LNCaP clone FGC (cell line): ENCODE measurements at regions not wholly inside any gene's neighbourhood (a gene's known extent, or its start where the extent isn't known, plus 50 kb on each side); places are given as distances from the start of the nearest gene placed in this dataset.

Source experiments
- DNase-seq: peaks from one replicate; pipeline ENCODE4 v3.0.0-alpha.2; 2011; ENCODE audit warnings: low read depth
- H3K4me3 ChIP-seq: 2 replicates; pipeline ENCODE4 v1.5.1; 2011; ENCODE audit warnings: mild to moderate bottlenecking, low read depth, low read length, control low read depth
- CTCF ChIP-seq: IDR thresholded peaks from 2 replicates; pipeline ENCODE4 v1.5.1; 2012; ENCODE audit warnings: mild to moderate bottlenecking; ENCODE audit not compliant: control insufficient read depth, insufficient read depth; ENCODE audit errors: extremely low read depth

DNA sequence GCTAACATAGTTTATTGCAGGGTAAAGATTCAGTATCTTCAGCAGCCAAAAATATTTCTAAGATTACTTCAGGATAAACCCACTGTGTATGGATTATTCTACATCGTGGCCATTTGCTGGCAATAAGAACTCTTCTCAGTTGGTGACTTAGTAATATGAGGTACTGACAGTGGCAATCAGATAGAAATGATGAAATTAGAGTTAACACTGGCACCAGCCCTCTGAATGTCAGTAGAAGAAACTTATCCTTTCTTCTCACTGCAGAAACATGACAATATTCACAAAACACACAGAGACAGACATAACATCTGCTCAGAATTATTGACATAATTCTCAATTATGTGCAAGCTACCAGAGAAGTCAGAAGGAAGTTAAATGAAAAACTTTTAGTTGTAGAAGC lies 246.3 kb upstream of the COL3A1 start:
- H3K4me3 ChIP-seq: no peak overlapping the region
- TF ChIP-seq CTCF: no peak
- no peak for DNase-seq

DNA sequence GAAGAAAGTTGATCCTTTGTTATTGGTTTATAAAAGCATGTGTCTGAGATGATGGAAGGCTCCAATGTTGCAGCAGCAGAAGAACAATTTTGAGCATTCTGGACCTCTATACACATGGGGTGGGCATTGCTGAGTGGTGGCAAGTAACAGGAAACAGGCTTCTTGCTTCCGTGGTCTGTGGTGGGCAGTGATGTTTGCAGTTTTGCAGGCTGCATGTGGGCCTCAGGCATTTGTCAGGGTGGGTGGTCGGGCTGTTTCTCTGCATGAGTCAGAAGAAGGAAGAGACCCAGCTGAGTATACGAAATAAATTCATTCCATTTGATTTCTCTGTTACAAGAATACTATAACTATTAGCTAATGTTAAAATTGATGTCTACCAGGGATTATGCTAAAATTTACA lies 239.5 kb upstream of the COL3A1 start:
- no peak for DNase-seq
- no peak overlapping the region for H3K4me3 ChIP-seq
- no peak for TF ChIP-seq CTCF

DNA sequence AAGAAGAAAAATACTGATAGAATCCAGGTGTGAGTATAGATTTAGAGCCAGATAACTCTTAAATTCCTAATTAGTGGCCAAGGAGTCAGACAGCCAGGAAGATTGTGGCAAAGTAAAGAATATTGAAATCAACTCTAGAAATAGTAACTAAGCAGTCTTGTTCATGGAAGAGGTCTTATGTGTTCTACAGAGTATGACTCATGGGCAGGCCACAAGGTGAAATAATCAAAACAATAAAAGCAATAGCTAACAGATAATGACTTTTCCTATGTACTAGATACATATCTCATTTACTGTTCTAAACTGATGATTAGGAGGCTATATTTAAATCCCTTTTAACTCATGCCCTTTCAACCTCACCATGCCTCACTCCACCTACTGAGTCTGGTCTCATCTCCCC lies 227.4 kb upstream of the COL3A1 start:
- no peak for TF ChIP-seq CTCF
- no peak for DNase-seq
- no peak overlapping the region for H3K4me3 ChIP-seq

DNA sequence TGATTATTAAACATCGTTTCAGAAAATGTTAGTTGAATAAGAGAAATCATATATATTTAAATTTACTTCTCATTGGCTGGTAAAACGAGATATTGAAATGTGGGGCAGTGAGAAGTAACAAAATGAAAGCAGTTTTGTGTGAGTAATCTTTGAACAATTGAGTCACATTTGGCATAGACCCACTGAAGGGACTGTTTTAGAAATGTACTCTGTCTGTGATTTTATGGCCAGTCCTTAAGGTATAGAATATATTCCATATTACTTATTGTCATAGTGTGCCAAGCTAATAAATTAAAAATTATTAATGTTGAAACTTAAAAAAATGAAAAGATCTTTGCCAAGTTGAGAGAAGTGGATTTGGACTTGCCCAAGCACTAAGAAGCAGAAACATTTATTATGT lies 222.4 kb upstream of the COL3A1 start:
- DNase-seq: no peak
- no peak overlapping the region for H3K4me3 ChIP-seq
- TF ChIP-seq CTCF: no peak

DNA sequence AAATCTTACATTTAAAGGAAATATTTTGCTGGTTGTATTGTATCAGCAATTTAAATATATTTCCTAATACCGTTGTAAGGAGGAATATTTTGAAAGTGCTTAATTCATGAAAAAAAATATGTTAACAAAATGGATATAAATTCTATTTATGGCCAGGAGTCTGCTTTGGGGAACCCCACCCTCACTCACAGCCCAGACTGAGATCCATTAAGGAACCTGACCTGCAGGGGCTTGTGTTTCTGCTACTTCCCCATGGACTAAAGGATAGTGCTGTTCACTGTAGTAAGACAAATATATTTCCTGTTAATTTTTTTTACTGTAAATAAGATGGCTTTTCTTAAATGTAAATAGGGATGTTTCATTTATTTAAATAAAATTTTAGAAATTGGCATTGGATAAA lies 221.9 kb upstream of the COL3A1 start:
- no peak for DNase-seq
- TF ChIP-seq CTCF: no peak
- H3K4me3 ChIP-seq: no peak overlapping the region

DNA sequence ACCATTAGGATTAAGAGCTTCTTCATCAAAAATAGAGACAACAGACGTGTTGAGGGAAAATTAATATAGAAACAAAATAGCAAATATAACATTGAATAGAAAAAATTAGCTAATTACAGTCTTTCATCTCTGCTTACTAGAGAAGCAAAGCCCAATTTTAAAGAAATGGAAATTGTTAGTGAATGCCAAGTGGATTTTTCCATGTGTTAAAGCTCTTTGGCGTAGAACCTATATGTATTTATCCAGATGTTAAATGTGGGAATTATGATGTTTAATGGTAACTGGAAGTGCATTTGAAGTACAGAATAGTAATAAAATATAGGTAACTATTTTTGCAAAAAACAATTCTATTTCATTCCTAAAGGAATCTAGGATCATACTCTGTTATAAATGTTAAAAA lies 212.0 kb upstream of the COL3A1 start:
- H3K4me3 ChIP-seq: no peak overlapping the region
- TF ChIP-seq CTCF: no peak
- DNase-seq: no peak

DNA sequence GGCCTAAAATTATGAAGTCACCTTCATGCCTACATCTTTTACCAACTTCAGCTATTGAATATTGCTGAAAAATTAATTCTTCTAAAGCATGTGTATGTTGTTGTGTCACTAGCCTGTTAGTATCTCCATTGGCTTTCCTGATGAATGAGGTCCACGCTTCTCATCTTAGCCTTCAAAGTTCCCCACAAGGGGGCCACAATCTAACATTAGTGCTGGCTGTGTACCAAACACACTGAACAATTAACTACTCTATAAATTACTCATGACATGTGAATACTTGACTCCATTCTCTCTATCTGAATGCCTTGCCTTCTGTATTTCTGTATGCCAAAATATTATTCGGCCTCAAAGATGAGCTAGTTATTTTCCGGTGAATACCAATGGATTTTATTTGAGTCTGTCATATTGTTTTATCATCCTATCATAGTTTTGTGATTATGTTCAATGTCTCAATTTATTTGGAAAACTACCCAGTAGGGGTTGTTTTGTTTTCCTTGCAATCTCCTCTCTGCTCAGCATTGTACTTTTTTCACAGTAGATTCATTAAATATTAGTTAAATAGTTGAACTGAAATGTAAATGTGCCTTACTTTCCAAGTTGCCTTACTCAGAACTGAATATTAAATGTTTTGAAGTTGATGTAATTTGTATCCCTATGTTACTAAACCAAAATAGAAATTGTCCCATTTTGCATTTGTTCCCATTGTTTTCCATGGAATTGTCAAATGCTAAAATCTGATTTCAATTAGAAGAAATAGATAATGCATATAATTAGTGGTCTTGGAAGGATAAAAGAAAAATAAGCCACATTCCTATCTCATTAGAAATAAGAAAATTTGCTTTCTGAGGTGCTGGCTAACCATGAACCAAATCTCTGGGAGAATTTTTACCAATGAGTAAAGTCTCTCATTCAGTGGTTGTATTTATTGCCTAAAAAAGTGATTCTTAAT lies 208.4 kb upstream of the COL3A1 start:
- DNase-seq: no peak
- no peak for TF ChIP-seq CTCF
- H3K4me3 ChIP-seq: no peak overlapping the region
